BJ (cell line): ENCODE measurements at regions not wholly inside any gene's neighbourhood (a gene's known extent, or its start where the extent isn't known, plus 50 kb on each side); places are given as distances from the start of the nearest gene placed in this dataset.
"Not testable (repeated sequence)": the region's sequence is repeated elsewhere in the genome, so short reads cannot be mapped to it uniquely, and the experiment has no call there.

Source experiments
- CTCF ChIA-PET: fragments of 350-600 bp; formaldehyde crosslinking; extraction: SDS; loops from one replicate; lab custom pipeline; 2021; ENCODE audit warnings: antibody characterized with exemption, inconsistent platforms; lab: Yijun Ruan, JAX
- POLR2A ChIA-PET: fragments of 300-600 bp; sonication (Branson Sonifier 250); formaldehyde crosslinking; extraction: SDS; loops from one replicate; lab custom pipeline; 2021; ENCODE audit warnings: antibody characterized with exemption; lab: Charles Lee
- DNase-seq: peaks from one replicate; pipeline ENCODE4 v3.0.0-alpha.2; 2011; ENCODE audit warnings: low read depth
- H3K27me3 ChIP-seq: 2 replicates; pipeline ENCODE4 v1.6.0; 2011; ENCODE audit warnings: low read length; ENCODE audit not compliant: control insufficient read depth, insufficient read depth
- H3K36me3 ChIP-seq: 2 replicates; pipeline ENCODE4 v1.5.1; 2011; ENCODE audit warnings: low read length; ENCODE audit not compliant: control insufficient read depth, insufficient read depth
- H3K4me3 ChIP-seq: 2 replicates; pipeline ENCODE4 v1.5.1; 2011; ENCODE audit warnings: low read depth, mild to moderate bottlenecking, control low read depth, low read length
- CTCF ChIP-seq: IDR thresholded peaks from 2 replicates; pipeline ENCODE4 v1.5.1; 2011; ENCODE audit warnings: low read depth, mild to moderate bottlenecking, control low read depth, inconsistent platforms, low read length, moderate library complexity; ENCODE audit not compliant: insufficient read depth

- CTCF ChIA-PET = no interaction called here
- no peak for TF ChIP-seq CTCF
- DNase-seq = no peak
- Histone ChIP-seq H3K4me3 (no peak overlapping the region), H3K27me3 (no peaks in the 10 kb centered on the region), H3K36me3 (no peaks in the 10 kb centered on the region)
- POLR2A ChIA-PET = no interaction called here
Observed at GRCh38 chr7:24432677-24433076, 140.6 kb upstream of the PALS2 start.

- Histone ChIP-seq H3K36me3 (no peaks in the 10 kb centered on the region), H3K4me3 (no peak overlapping the region), H3K27me3 (no peaks in the 10 kb centered on the region)
- ChIA-PET CTCF (no interaction called here), POLR2A (no interaction called here)
- no peak for DNase-seq
- TF ChIP-seq CTCF = no peak
Observed at GRCh38 chr7:24434972-24435371, 138.3 kb upstream of the PALS2 start.

GRCh38 chr7:24436131-24436920 is 136.9 kb upstream of the PALS2 start:
- TF ChIP-seq CTCF = no peak
- Histone ChIP-seq H3K27me3 (no peaks in the 10 kb centered on the region), H3K4me3 (no peak overlapping the region), H3K36me3 (no peaks in the 10 kb centered on the region)
- ChIA-PET CTCF (no interaction called here), POLR2A (no interaction called here)
- no peak for DNase-seq

DNA sequence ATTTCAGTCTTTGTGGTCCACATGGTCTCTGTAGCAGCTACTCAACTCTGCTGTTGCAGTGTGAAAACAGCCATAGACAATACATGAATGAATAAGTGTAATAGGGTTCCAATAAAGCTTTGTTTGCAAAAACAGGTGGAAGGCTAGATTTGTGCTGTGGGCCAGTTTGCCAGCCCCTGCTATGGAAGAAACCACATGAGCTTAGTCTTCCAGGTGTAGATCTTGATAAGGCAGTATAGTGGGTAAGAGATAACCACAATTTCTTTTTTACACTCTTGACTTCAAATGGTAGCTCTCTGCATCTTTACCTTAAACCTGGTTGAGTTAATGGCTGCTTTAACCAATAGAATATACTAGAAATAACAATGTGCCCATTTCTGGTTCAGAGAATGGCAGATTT is 135.0 kb upstream of the PALS2 start:
- Histone ChIP-seq H3K4me3 (no peak overlapping the region), H3K27me3 (no peaks in the 10 kb centered on the region), H3K36me3 (no peaks in the 10 kb centered on the region)
- no peak for DNase-seq
- TF ChIP-seq CTCF = no peak
- ChIA-PET POLR2A (no interaction called here), CTCF (interaction anchor here (1.6 kb wide), 1 partner anchor 10 kb away, joined by 3 read pairs; no protein-coding TSS in a partner anchor)

DNA sequence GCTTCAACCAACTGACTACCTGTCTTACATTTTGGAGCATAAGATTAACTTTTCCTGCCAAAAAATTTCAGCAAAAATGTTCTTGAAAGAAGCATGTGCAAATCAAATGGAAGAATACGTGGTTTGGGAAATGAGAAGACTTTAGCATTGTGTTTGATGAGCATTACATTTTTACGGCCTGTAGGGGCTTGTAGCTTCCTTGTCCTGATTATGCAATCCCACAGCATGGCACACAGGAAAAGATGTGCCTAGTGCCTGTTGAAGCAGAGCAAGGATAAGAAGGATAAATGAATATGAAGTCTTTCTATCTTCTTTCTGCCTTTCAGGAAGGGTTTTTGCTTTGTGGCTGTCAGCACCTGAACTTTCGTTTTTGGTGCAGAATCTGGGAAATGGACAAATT is 134.1 kb upstream of the PALS2 start:
- POLR2A ChIA-PET, H3K4me3 ChIP-seq, H3K27me3 ChIP-seq, H3K36me3 ChIP-seq, DNase-seq, CTCF ChIA-PET: not testable (repeated sequence)

- POLR2A ChIA-PET = interaction anchor here (0.6 kb wide), 1 partner anchor 22 kb away, joined by 3 read pairs; no protein-coding TSS in a partner anchor
- DNase-seq = no peak
- TF ChIP-seq CTCF = no peak
- H3K36me3 ChIP-seq = no peaks in the 10 kb centered on the region
- H3K27me3 ChIP-seq = peaks cover 1% of the 10 kb centered on the region; the same call in 1 of the 2 replicates
- H3K4me3 ChIP-seq = no peak overlapping the region
- CTCF ChIA-PET = no interaction called here
Observed at GRCh38 chr7:24440892-24441291, 132.4 kb upstream of the PALS2 start.
